Gastroesophageal sphincter (tissue), 4 donors: ENCODE measurements at regions not wholly inside any gene's neighbourhood (a gene's known extent, or its start where the extent isn't known, plus 50 kb on each side); places are given as distances from the start of the nearest gene placed in this dataset.
"Not testable (repeated sequence)": the region's sequence is repeated elsewhere in the genome, so short reads cannot be mapped to it uniquely, and the experiment has no call there.

Source experiments
- ATAC-seq: fragments of 150-250 bp; one replicate; pipeline ENCODE4 v1.9.1; 2016; ENCODE audit warnings: mild to moderate bottlenecking, moderate library complexity
- H3K27ac ChIP-seq, 4 donors: fragments of 200-600 bp; sonication (generic) in 3 of 4; 1 replicate in 3 of 4; 2 replicates in 1 of 4; pipeline ENCODE4 v1.5.1; 2016 to 2019
- H3K27me3 ChIP-seq: fragments of 200-600 bp; sonication (generic); one replicate; pipeline ENCODE4 v1.5.1; 2019
- H3K36me3 ChIP-seq, 2 donors: fragments of 200-600 bp; sonication (generic); one replicate each; pipeline ENCODE4 v1.5.1; 2019; ENCODE audit warnings: control low read depth in 1 of 2
- H3K4me1 ChIP-seq, 3 donors: fragments of 200-600 bp; sonication (generic); 1 replicate in 2 of 3; 2 replicates in 1 of 3; pipeline ENCODE4 v1.5.1; 2016 to 2019; ENCODE audit warnings: control low read depth in 2 of 3
- H3K4me3 ChIP-seq, 2 donors: fragments of 200-600 bp; sonication (generic); one replicate each; pipeline ENCODE4 v1.5.1; 2019; ENCODE audit warnings: mild to moderate bottlenecking in 1 of 2, moderate library complexity in 1 of 2
- H3K9me3 ChIP-seq, 3 donors: fragments of 200-600 bp; sonication (generic); one replicate each; pipeline ENCODE4 v1.5.1; 2017 to 2019; ENCODE audit warnings: control low read depth in 2 of 3
- EP300 ChIP-seq: sonication (generic); formaldehyde crosslinking; IDR thresholded peaks from one replicate; pipeline ENCODE4 v1.6.1; 2017; ENCODE audit warnings: antibody characterized with exemption, mild to moderate bottlenecking
- POLR2A ChIP-seq, 2 donors: fragments of 450-650 bp; IDR thresholded peaks; one replicate each; pipeline ENCODE4 v1.6.1; 2017; ENCODE audit warnings: antibody characterized with exemption in 2 of 2, mild to moderate bottlenecking in 2 of 2, moderate library complexity in 1 of 2
- POLR2AphosphoS5 ChIP-seq: sonication (generic); formaldehyde crosslinking; IDR thresholded peaks from one replicate; pipeline ENCODE4 v1.6.1; 2017; ENCODE audit warnings: antibody characterized with exemption
- WGBS, 2 donors: methylation state at CpG; one replicate each; pipeline ENCODE4 v1.1.5; 2018; ENCODE audit warnings: low coverage in 1 of 2; 5-methylcytosine and 5-hydroxymethylcytosine counted together
- TF ChIP-seq, protein P1 (sequence below), 4 experiments: fragments of 200-600 bp in 2 of 4; fragments of 450-650 bp in 2 of 4; sonication (generic) in 1 of 4; IDR thresholded peaks; one replicate each; pipeline ENCODE4 v1.5.1; 2017 to 2019; ENCODE audit warnings: antibody characterized with exemption in 4 of 4, mild to moderate bottlenecking in 2 of 4, moderate library complexity in 2 of 4

DNA sequence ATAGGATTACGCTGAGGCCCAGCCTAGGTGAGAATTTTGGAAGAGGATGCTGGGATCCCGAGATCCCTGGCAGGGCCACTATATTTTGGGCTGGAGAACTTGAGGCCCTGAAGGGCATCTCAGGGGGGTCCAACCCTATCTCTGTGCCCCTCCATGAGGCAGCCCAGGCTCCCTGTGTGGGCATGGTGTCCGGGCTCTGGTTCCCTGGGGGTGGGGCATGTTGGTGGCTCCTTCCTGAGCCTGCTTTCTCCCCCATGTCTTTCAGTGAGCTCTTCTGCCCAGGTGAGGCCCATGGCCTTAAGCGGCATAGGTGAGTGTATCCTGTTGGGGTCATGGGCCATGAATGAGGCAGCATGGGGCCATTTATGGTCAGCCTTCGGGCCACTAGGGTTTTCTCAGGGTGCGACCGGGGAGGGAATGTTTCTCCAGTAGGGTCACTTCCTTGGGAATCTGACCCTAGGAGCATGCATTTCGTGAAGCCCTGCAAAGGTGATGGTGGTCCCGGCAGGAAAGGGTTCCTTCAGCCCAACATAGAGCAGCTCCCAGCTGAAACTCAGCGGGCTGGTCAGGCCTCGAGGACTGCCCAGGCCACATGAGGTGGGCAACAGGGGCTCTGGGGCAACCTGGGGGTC lies 191.3 kb downstream of the UBE3A start:
- 67% methylated on average over 1 of the region's 11 CpGs; no CpG with 5 or more reads in 1 of the 2 donors for WGBS, 2 donors
- no peak for ATAC-seq

GRCh38 chr15:25248087-25248486 lies 190.7 kb downstream of the UBE3A start:
- not testable (repeated sequence) for H3K27ac ChIP-seq, H3K4me1 ChIP-seq, H3K27me3 ChIP-seq, ATAC-seq, H3K4me3 ChIP-seq
- WGBS, 2 donors = no CpG with 5 or more reads among the region's 6 CpGs
- H3K36me3 ChIP-seq = peaks cover 0 to 20% of the 10 kb centered on the region in 2 donors
- peaks cover 0 to 87% (median 0%) of the 10 kb centered on the region in 3 donors for H3K9me3 ChIP-seq

More for the DNA sequence above, 191.3 kb downstream of the UBE3A start:
- TF ChIP-seq EP300 = no peak
- no peak for TF ChIP-seq POLR2AphosphoS5
- no peak for TF ChIP-seq POLR2A (IDR thresholded peaks at IDR 0.05)
- TF ChIP-seq, protein P1, sequence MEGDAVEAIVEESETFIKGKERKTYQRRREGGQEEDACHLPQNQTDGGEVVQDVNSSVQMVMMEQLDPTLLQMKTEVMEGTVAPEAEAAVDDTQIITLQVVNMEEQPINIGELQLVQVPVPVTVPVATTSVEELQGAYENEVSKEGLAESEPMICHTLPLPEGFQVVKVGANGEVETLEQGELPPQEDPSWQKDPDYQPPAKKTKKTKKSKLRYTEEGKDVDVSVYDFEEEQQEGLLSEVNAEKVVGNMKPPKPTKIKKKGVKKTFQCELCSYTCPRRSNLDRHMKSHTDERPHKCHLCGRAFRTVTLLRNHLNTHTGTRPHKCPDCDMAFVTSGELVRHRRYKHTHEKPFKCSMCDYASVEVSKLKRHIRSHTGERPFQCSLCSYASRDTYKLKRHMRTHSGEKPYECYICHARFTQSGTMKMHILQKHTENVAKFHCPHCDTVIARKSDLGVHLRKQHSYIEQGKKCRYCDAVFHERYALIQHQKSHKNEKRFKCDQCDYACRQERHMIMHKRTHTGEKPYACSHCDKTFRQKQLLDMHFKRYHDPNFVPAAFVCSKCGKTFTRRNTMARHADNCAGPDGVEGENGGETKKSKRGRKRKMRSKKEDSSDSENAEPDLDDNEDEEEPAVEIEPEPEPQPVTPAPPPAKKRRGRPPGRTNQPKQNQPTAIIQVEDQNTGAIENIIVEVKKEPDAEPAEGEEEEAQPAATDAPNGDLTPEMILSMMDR (IDR thresholded peaks at IDR 0.05) = no peak
- Histone ChIP-seq H3K36me3 (peaks cover 0 to 19% of the 10 kb centered on the region in 2 donors), H3K27me3 (no peaks in the 10 kb centered on the region), H3K4me1 (no peaks in the 10 kb centered on the region), H3K9me3 (peaks cover 0 to 90% (median 0%) of the 10 kb centered on the region in 3 donors), H3K4me3 (no peak overlapping the region), H3K27ac (no peak overlapping the region)

- Histone ChIP-seq H3K36me3 (peaks cover 0 to 27% of the 10 kb centered on the region in 2 donors), H3K4me3 (no peak overlapping the region), H3K9me3 (peaks cover 0 to 87% (median 0%) of the 10 kb centered on the region in 3 donors), H3K4me1 (no peaks in the 10 kb centered on the region), H3K27ac (no peak overlapping the region), H3K27me3 (no peaks in the 10 kb centered on the region)
- TF ChIP-seq POLR2A (IDR thresholded peaks at IDR 0.05) = no peak
- TF ChIP-seq EP300 = no peak
- no peak for TF ChIP-seq POLR2AphosphoS5
- TF ChIP-seq, protein P1 (IDR thresholded peaks at IDR 0.05) = no peak
- WGBS, 2 donors = 93% methylated on average over 6 of the region's 8 CpGs; no CpG with 5 or more reads in 1 of the 2 donors
- no peak for ATAC-seq
Observed at GRCh38 chr15:25248583-25249235, 190.1 kb downstream of the UBE3A start.

- Histone ChIP-seq H3K4me1 (no peaks in the 10 kb centered on the region), H3K4me3 (no peak overlapping the region), H3K27ac (no peak overlapping the region), H3K36me3 (peaks cover 0 to 27% of the 10 kb centered on the region in 2 donors), H3K9me3 (peaks cover 0 to 87% (median 0%) of the 10 kb centered on the region in 3 donors), H3K27me3 (no peaks in the 10 kb centered on the region)
- ATAC-seq = no peak
- 87% methylated on average over 3 of the region's 13 CpGs; no CpG with 5 or more reads in 1 of the 2 donors for WGBS, 2 donors
- TF ChIP-seq EP300 = no peak
- no peak for TF ChIP-seq POLR2A (IDR thresholded peaks at IDR 0.05)
- TF ChIP-seq POLR2AphosphoS5 = no peak
- TF ChIP-seq, protein P1 (IDR thresholded peaks at IDR 0.05) = no peak
Observed at GRCh38 chr15:25249236-25250010, 189.4 kb downstream of the UBE3A start.

- no peak for ATAC-seq
- WGBS, 2 donors = 60% methylated on average over 1 of the region's 5 CpGs; no CpG with 5 or more reads in 1 of the 2 donors
- H3K27ac ChIP-seq = no peak overlapping the region
- peaks cover 0 to 24% of the 10 kb centered on the region in 2 donors for H3K36me3 ChIP-seq
- no peaks in the 10 kb centered on the region for H3K27me3 ChIP-seq
- peaks cover 0 to 87% (median 0%) of the 10 kb centered on the region in 3 donors for H3K9me3 ChIP-seq
- H3K4me1 ChIP-seq = no peaks in the 10 kb centered on the region
- H3K4me3 ChIP-seq = no peak overlapping the region
- TF ChIP-seq, protein P1 (IDR thresholded peaks at IDR 0.05) = no peak
- no peak for TF ChIP-seq EP300
- no peak for TF ChIP-seq POLR2A (IDR thresholded peaks at IDR 0.05)
- TF ChIP-seq POLR2AphosphoS5 = no peak
Observed at GRCh38 chr15:25250011-25250596, 188.7 kb downstream of the UBE3A start.
